ELF-1 (cell line): ENCODE measurements at regions not wholly inside any gene's neighbourhood (a gene's known extent, or its start where the extent isn't known, plus 50 kb on each side); places are given as distances from the start of the nearest gene placed in this dataset.
A peak's percentile ranks its signal among the peaks of the same experiment; 100 is the strongest.

Experiments
- DNase-seq: peaks from one replicate; pipeline ENCODE4 v3.0.0-alpha.2; 2016; ENCODE audit warnings: low read depth, low spot score

DNA sequence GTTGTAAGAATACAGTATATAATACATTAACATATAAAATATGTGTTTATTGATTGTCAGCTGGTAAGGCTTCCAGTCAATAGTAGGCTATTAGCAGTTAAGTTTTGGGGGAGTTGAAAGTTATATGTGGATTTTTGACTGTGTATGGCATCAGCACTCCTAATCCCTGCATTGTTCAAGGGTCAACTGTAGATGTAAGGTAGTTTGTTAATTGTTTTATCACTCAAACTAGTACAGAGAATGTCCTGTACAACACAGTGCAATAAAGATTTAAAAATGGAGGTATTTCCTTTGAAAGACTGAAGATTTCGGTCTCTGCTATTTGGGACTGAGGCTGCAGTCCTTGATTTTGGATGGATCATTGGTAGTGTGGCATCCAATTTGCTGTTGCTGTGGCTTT, 484.4 kb downstream of the KDM4C start:
- no peak for DNase-seq

DNA sequence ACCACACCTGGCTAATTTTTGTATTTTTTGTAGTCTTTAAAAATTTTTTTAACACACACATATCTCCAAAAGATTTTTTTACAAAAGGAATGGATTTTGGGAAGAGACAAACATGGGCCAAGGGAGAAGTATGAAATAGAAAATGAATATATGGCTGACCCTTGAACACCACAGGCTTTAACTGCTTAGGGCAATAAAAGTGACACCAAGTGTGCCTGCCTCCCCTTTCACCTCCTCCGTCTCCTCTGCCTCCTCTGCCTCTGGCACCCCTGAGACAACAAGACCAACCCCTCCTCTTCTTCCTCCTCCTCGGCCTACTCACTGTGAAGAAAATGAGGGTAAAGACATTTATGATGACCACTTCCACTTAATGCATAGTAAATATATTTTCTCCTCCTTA, 483.9 kb downstream of the KDM4C start:
- DNase-seq, result no peak

DNA sequence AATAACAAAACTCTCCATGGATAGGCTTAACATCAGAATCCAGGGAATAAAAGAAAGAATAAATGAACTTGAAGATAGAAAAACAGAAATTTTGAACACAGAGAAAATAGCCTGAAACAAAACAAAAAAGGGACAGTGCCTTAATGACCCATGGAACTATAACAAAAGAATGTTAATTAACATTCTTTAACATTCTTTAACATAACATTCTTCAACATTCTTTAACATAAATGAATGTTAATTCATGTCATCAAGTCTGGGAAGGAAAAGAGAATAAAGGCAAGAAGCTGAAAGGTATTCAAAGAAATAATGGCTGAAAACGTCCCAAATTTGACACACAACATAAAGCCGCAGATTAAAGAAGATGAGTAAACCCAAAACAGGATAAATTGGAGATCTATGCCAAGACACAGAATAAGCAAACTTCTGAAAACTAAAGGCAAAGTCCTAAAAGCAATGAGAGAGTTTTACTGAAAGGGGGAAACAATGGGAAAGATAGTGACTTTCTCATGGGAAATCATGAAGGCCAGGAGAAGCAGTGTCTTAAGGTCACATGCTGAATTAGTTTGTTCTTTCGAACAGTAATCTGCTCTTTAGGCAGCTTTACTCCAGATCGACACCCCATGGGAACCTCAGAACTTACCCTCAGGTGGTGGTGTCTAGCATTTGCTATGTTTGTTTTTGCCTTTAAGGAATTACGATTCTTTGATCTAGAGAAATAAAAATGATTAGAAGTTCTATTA, 483.0 kb downstream of the KDM4C start:
- DNase-seq, result peak; percentile 24

DNA sequence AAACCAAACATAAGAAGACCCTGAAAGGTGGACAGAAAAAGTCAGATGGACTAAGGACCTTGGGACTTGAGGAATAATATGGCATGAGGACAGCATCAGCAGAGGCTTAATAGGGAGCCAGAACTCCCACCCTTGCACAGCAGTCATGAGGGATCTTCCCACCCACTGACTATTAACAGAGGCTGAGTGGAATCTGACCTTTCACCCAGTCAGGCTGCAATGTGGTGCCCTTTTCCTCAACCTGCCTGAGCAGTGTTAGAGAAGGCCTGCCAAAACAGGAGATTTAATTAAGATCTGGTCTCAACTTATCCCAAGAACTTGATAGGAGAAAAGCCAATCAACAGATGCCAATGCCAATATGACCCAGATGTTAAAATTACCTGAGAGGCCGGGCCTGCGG, 481.9 kb downstream of the KDM4C start:
- DNase-seq, result peak; percentile 29

DNA sequence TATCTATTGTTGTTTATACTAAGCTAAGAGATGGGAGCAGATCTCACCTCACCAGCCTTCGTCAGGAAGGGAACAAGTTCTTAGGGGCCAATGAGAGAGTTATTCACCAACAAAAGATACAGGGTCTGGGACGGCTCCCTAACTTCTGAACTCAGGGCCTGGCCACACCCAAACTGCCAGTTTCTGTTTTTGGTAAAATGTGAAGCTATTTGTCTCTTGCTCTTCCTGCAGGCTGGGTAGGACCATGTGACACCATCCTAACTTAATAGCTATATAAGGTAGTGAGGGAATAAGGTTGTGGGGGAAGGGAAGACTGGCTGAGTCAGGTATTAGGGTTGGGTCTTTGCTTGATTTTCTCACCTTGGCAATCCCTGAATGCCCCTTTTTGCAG, 480.5 kb downstream of the KDM4C start:
- DNase-seq, result peak; percentile 30

DNA sequence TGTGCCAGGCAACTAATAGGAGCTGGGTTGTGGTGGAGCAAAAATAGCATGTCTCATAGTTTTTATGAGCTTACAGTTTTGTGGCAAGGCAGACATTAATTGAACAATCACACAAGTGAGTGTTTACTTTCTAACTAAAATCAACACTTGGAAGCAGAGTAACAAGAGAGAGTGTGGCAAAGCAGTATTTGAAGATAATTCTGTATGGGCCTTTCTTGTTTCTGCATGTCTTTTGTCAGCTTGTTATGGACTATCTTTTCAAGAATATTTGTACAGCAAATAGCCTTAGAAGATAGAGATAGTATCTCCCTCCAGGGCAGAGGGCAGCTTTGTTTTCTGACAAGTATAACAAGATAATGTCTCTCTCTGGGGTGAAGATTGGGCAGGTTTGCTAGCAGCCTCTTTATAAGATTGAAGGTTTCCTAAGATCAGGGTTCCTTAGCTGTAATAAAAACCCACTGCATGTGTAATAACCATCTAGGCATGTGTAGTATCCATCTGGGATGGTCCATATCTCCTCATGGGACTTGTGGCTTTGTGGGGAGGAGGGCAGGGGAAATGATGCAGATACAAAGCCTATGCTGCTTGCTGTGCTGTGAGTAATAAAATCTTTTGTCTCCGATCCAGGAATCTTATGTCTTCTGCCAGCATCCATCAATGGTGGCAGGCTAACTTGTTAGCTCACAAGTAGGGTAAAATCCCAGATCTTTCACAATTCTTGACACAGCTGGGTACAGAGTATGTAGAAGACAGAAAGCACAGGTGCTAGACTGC, 479.9 kb downstream of the KDM4C start:
- no peak for DNase-seq

DNA sequence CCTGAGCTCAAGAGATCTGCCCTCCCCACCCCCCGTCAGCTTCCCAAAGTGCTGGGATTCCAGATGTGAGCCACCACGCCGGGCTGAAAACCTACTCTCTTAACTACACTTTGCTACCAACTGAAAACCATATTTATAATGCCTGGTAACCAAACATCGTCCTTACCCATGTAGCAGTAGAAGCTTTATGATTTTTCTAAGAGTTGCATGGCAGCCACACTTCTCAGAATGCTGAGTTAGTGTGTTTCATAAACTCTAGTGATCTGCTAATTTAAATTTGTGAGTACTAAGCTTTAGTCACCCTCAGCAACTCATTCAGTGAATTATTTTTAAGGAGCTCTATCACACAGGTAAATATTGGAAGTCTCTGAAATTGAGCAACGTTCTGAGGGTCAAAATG, 478.4 kb downstream of the KDM4C start:
- DNase-seq, result no peak

DNA sequence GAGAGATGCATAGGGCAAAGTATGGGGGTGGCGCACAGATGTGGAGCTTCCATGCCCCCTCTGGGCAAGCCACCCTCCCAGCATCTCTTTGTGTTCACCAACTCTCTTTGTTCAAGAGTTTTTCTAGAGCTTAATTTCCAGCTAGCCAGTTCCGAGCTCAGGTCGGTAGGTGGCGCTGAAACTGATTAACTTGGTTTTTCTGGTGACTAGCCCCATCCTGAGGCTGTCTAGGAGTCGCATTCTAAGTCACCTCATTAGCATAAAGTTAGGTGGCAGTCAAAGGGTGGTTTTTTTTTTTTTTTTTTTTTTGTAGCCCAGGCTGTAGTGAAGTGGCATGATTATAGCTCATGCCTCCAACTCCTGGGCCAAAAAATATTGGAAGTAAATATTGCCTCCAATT, 476.4 kb downstream of the KDM4C start:
- DNase-seq, result peak; percentile 89

DNA sequence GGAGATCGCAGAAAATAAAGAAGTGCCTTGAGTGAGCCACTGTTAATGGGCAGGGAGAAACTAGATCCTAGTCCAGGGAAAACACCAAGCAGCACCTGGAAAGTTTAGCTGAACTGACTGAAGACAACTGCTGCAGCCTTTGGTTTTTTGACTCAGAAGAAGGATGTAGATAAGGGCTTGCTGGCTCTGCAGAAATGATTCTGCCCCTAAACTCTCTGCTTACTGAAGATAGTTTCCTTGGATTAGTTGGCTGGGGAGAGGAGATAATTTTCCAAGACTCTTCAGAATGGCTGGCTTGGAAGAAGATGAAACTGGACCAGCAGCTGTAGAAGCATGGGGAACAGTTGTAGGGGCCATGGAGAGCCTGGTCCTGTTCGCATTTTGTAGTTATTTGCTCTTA, 471.8 kb downstream of the KDM4C start:
- DNase-seq, result no peak

DNA sequence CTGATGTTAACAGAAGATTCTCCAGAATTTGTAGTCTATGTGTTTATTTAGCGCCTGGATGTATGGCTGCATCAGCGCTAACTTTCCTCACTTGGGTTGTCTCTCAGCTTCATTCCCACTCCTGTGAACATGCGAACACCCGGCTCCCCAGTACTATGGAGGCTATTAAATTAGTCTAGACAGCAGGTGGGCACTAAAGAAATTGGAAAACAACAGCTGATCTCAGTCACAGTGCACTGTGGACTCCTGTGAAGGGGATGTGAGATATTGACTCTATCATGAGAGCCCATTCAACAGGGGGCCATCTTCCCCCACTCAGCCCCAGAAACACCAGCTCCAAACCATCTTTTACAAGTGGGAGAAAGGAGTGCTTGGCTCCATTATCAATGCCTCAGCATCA, 471.0 kb downstream of the KDM4C start:
- no peak for DNase-seq

DNA sequence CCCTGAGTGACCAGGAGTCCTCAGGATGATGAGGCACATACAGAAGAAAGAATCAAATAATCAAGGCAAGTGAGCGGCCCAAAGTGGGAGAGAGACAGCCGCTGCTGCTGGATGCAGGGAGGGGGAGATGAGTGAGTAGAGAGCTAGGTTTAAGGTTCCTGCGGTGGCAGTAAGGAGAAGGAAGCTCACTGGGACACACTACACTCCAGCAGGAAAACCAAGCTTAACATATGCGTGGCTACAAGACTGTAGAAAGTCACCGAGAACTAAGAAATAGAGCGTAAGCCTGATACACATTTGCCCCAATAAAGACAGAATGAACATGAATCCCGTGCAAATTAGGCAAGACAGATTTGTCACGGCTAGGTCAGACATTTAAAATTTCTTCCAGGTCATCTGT, 470.2 kb downstream of the KDM4C start:
- no peak for DNase-seq

DNA sequence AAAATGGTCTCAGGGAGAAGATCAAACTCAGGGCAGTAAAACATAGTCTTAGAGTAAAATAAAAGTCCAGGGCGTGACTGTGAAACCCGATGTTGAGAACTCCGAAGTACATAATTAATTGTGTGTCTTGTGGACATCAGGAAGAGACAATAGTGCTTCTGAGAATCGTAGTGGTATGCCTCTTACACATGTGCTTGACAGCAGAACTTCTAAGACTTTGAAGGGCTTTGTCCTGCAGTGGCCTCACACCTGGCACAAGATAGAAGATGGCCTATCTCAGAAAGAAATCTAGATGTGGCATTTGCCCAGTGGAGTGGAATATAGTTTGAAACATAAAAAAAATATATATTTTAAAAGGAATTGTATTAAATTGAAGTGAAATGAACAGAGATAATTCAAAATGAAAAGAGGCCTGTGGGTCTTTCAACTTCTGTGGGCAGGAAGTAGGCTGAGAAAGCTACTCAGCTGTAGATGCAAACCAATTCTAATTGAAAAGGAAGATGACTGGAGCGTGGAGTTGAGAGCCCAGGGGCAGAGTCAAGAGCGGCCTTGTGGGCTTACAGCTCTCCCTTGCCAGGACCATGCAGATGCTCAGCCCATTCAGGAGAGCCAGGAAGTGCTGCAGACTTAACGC, 468.4 kb downstream of the KDM4C start:
- DNase-seq, result no peak
